Panc1 (cell line): ENCODE measurements at regions not wholly inside any gene's neighbourhood (a gene's known extent, or its start where the extent isn't known, plus 50 kb on each side); places are given as distances from the start of the nearest gene placed in this dataset.
"Not testable (repeated sequence)": the region's sequence is repeated elsewhere in the genome, so short reads cannot be mapped to it uniquely, and the experiment has no call there.

Source experiments
- ATAC-seq: fragments of 200-7000 bp; cut with Tn5 transposase; 2 replicates; pipeline ENCODE4 v1.9.1; 2020; ENCODE audit warnings: mild to moderate bottlenecking, moderate library complexity
- BruUV-seq: library from RNA; stranded (reverse); fragments of 400-500 nt; replicated peaks from 2 replicates; lab custom pipeline; 2021; lab: Mats Ljungman, UMichigan
- CTCF ChIA-PET: fragments of 300-600 bp; sonication (Branson Sonifier 250); formaldehyde crosslinking; loops from one replicate; lab custom pipeline; 2022; ENCODE audit warnings: antibody characterized with exemption; lab: Charles Lee
- POLR2A ChIA-PET: fragments of 300-600 bp; sonication (Branson Sonifier 250); formaldehyde crosslinking; loops from one replicate; lab custom pipeline; 2022; ENCODE audit warnings: antibody characterized with exemption; lab: Charles Lee
- DNase-seq: peaks from one replicate; pipeline ENCODE4 v3.0.0-alpha.2; 2010; ENCODE audit warnings: low read depth, low spot score
- H3K27ac ChIP-seq: 2 replicates; pipeline ENCODE4 v1.5.1; 2011; ENCODE audit warnings: mild to moderate bottlenecking, low read length, inconsistent platforms
- H3K27me3 ChIP-seq: fragments of 200-500 bp; sonication (Bioruptor generic); 2 replicates; pipeline ENCODE4 v1.6.0; 2014; ENCODE audit warnings: low read length, inconsistent platforms; ENCODE audit not compliant: control insufficient read depth, insufficient read depth
- H3K36me3 ChIP-seq: fragments of 200-500 bp; sonication (Bioruptor generic); 2 replicates; pipeline ENCODE4 v1.5.1; 2014; ENCODE audit warnings: inconsistent platforms, mild to moderate bottlenecking, low read length, moderate library complexity; ENCODE audit not compliant: control insufficient read depth, insufficient read depth
- H3K4me1 ChIP-seq: 2 replicates; pipeline ENCODE4 v1.5.1; 2011; ENCODE audit warnings: inconsistent platforms, mild to moderate bottlenecking, low read length, moderate library complexity; ENCODE audit not compliant: control insufficient read depth, insufficient read depth
- H3K4me3 ChIP-seq, 2 experiments: 2 replicates each; pipeline ENCODE4 v1.5.1; 2011 to 2012; ENCODE audit warnings: low read depth in 2 of 2, low read length in 2 of 2, mild to moderate bottlenecking in 2 of 2, inconsistent platforms in 1 of 2, moderate library complexity in 1 of 2
- H3K9me3 ChIP-seq: fragments of 200-500 bp; sonication (Bioruptor generic); 2 replicates; pipeline ENCODE4 v1.5.1; 2014; ENCODE audit warnings: low read depth, mild to moderate bottlenecking, inconsistent platforms, low read length, moderate library complexity; ENCODE audit not compliant: control insufficient read depth, insufficient read depth
- POLR2AphosphoS5 ChIP-seq: IDR thresholded peaks from 2 replicates; pipeline ENCODE4 v1.6.1; 2012; ENCODE audit warnings: mild to moderate bottlenecking, low read depth, low read length, moderate library complexity
- SIN3A ChIP-seq: IDR thresholded peaks from 2 replicates; pipeline ENCODE4 v1.6.1; 2012; ENCODE audit warnings: low read depth, mild to moderate bottlenecking, low read length, moderate library complexity, borderline replicate concordance; ENCODE audit not compliant: insufficient read depth
- TCF7L2 ChIP-seq: IDR thresholded peaks from 2 replicates; pipeline ENCODE4 v1.6.1; 2011; ENCODE audit warnings: mild to moderate bottlenecking, low read depth, low read length, inconsistent platforms
- in situ Hi-C: cut with HindIII; loops from 2 replicates; pipeline ENCODE4 v1.10.0; 2016; ENCODE audit warnings: low sequenced_read_pairs, low pct_unique_long_range_greater_than_20kb
- intact Hi-C: fragments of 100-400 bp; cut with micrococcal nuclease; formaldehyde crosslinking; loops from one replicate; pipeline ENCODE4 v1.10.0; 2022; ENCODE audit not compliant: unreplicated experiment
- TF ChIP-seq, protein P1 (sequence below): fragments of 450-650 bp; IDR thresholded peaks from 2 replicates; pipeline ENCODE4 v1.5.1; 2017; ENCODE audit warnings: mild to moderate bottlenecking
- TF ChIP-seq, protein P2 (sequence below), 2 experiments: IDR thresholded peaks; 2 replicates each; pipeline ENCODE4 v1.6.1; 2011 to 2012; ENCODE audit warnings: low read depth in 2 of 2, control low read depth in 1 of 2, low read length in 1 of 2, mild to moderate bottlenecking in 1 of 2, moderate library complexity in 1 of 2; ENCODE audit not compliant: insufficient read depth in 1 of 2

DNA sequence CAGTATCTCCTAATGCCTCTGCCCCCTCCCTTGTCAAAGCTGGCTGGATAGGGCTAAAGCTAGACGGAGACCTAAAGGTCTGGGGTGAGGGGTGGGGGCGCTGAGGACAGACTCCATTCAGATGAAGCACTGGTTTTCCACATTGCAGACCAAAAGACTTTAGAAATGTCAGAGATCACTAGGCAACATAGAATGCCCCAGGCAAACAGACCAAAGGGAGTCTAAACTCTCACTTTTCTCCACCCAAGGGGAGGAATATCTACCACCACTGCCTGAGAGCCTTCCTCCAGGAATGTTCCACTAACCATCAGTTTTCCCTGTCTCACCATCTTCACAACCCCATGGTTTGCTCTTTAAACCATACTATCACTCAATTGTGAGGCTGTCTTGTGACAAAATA is 106.9 kb upstream of the KRAS start:
- POLR2A ChIA-PET, result no interaction called here
- peaks cover 6% of the 10 kb centered on the region; the same call in 1 of the 2 replicates for H3K27me3 ChIP-seq
- no peaks in the 10 kb centered on the region for H3K9me3 ChIP-seq
- BruUV-seq, result no TSS peak
- CTCF ChIA-PET, result no interaction called here
- in situ Hi-C loops (no loop called here), intact Hi-C loops (no loop called here)
- H3K27ac ChIP-seq, result no peak overlapping the region
- DNase-seq (no peak), ATAC-seq (no peak)
- H3K4me1 ChIP-seq, result no peaks in the 10 kb centered on the region
- H3K36me3 ChIP-seq, result no peaks in the 10 kb centered on the region
- H3K4me3 ChIP-seq, result no peak overlapping the region
- TF ChIP-seq SIN3A (no peak), POLR2AphosphoS5 (no peak), TCF7L2 (no peak)
- TF ChIP-seq, protein P1, sequence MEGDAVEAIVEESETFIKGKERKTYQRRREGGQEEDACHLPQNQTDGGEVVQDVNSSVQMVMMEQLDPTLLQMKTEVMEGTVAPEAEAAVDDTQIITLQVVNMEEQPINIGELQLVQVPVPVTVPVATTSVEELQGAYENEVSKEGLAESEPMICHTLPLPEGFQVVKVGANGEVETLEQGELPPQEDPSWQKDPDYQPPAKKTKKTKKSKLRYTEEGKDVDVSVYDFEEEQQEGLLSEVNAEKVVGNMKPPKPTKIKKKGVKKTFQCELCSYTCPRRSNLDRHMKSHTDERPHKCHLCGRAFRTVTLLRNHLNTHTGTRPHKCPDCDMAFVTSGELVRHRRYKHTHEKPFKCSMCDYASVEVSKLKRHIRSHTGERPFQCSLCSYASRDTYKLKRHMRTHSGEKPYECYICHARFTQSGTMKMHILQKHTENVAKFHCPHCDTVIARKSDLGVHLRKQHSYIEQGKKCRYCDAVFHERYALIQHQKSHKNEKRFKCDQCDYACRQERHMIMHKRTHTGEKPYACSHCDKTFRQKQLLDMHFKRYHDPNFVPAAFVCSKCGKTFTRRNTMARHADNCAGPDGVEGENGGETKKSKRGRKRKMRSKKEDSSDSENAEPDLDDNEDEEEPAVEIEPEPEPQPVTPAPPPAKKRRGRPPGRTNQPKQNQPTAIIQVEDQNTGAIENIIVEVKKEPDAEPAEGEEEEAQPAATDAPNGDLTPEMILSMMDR, result no peak
- TF ChIP-seq, protein P2, sequence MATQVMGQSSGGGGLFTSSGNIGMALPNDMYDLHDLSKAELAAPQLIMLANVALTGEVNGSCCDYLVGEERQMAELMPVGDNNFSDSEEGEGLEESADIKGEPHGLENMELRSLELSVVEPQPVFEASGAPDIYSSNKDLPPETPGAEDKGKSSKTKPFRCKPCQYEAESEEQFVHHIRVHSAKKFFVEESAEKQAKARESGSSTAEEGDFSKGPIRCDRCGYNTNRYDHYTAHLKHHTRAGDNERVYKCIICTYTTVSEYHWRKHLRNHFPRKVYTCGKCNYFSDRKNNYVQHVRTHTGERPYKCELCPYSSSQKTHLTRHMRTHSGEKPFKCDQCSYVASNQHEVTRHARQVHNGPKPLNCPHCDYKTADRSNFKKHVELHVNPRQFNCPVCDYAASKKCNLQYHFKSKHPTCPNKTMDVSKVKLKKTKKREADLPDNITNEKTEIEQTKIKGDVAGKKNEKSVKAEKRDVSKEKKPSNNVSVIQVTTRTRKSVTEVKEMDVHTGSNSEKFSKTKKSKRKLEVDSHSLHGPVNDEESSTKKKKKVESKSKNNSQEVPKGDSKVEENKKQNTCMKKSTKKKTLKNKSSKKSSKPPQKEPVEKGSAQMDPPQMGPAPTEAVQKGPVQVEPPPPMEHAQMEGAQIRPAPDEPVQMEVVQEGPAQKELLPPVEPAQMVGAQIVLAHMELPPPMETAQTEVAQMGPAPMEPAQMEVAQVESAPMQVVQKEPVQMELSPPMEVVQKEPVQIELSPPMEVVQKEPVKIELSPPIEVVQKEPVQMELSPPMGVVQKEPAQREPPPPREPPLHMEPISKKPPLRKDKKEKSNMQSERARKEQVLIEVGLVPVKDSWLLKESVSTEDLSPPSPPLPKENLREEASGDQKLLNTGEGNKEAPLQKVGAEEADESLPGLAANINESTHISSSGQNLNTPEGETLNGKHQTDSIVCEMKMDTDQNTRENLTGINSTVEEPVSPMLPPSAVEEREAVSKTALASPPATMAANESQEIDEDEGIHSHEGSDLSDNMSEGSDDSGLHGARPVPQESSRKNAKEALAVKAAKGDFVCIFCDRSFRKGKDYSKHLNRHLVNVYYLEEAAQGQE (IDR thresholded peaks at IDR 0.05; ENCODE audit: insufficient read depth in 1 of 2, low read depth in 2 of 2, low read length in 1 of 2), result no peak

DNA sequence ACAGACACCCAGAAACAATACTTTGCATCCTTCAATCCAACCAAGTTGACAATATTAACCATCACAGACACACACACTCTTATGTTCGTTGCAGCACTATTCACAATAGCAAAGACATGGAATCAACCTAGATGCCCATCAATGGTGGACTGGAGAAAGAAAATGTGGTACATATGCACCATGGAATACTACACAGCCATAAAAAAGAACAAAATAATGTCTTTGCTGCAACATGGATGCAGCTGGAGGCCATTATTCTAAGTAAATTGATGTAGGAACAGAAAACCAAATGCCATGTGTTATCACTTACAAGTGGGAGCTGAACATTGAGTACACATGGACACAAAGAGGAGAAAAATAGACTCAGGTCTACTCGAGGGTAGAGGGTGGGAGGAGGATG is 102.2 kb upstream of the KRAS start:
- H3K4me3 ChIP-seq, H3K9me3 ChIP-seq, H3K36me3 ChIP-seq, DNase-seq, H3K27me3 ChIP-seq, ATAC-seq, POLR2A ChIA-PET, CTCF ChIA-PET, H3K4me1 ChIP-seq, in situ Hi-C loops, H3K27ac ChIP-seq, intact Hi-C loops, BruUV-seq: not testable (repeated sequence)

DNA sequence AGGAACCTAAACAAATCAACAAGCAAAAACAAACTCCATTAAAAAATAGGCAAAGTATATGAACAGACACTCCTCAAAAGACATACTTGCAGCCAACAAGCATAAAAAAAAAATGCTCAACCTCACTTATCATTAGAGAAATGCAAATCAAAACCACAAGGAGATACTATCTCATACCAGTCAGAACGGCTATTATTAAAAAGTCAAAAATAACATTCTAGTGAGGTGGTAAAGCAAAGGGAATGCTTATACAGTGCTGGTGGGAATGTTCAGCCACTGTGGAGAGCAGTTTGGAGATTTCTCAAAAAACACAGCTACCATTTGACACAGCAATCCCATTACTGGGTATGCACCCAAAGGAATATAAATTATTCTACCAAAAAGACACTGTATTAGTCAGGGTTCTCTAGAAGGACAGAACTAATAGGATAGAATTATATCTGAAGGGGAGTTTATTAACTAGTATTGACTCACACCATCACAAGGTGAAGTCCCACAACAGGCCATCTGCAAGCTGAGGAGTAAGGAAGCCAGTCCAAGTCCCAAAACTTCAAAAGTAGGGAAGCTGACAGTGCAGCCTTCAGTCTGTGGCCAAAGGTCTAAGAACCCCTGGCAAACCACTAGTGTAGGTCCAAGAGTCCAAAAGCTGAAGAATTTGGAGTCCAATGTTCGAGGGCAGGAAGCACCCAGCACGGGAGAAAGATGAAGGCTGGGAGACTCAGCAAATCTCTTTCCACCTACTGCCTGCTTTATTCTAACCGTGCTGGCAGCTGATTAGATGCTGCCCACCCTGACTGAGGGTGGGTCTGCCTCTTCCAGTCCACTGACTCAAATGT is 101.6 kb upstream of the KRAS start:
- POLR2A ChIA-PET, result no interaction called here
- no peaks in the 10 kb centered on the region for H3K4me1 ChIP-seq
- ATAC-seq (no peak), DNase-seq (no peak)
- peaks cover 3% of the 10 kb centered on the region; the same call in 1 of the 2 replicates for H3K27me3 ChIP-seq
- H3K9me3 ChIP-seq, result no peaks in the 10 kb centered on the region
- in situ Hi-C loops, result no loop called here
- CTCF ChIA-PET, result no interaction called here
- TF ChIP-seq TCF7L2 (no peak), POLR2AphosphoS5 (no peak), SIN3A (no peak)
- TF ChIP-seq, protein P2 (IDR thresholded peaks at IDR 0.05; ENCODE audit: insufficient read depth in 1 of 2, low read depth in 2 of 2, low read length in 1 of 2), result no peak
- TF ChIP-seq, protein P1, result no peak
- no peak overlapping the region for H3K4me3 ChIP-seq
- intact Hi-C loops, result no loop called here
- no peak overlapping the region for H3K27ac ChIP-seq
- BruUV-seq, result no TSS peak
- no peaks in the 10 kb centered on the region for H3K36me3 ChIP-seq
